IMR-90 (cell line): ENCODE measurements at regions not wholly inside any gene's neighbourhood (a gene's known extent, or its start where the extent isn't known, plus 50 kb on each side); places are given as distances from the start of the nearest gene placed in this dataset.

Experiments
- ATAC-seq: fragments of 200-7000 bp; cut with Tn5 transposase; 2 replicates; pipeline ENCODE4 v1.9.1; 2020; ENCODE audit warnings: low read depth, mild to moderate bottlenecking, moderate library complexity
- BruUV-seq: library from RNA; stranded (reverse); fragments of 400-500 nt; replicated peaks from 2 replicates; lab custom pipeline; 2021; lab: Mats Ljungman, UMichigan
- CTCF ChIA-PET: fragments of 300-600 bp; formaldehyde crosslinking; extraction: SDS; loops from one replicate; lab custom pipeline; 2021; ENCODE audit warnings: antibody characterized with exemption; lab: Yijun Ruan, JAX
- POLR2A ChIA-PET: fragments of 300-600 bp; sonication (Branson Sonifier 250); formaldehyde crosslinking; loops from one replicate; lab custom pipeline; 2022; ENCODE audit warnings: antibody characterized with exemption; ENCODE audit not compliant: unreplicated experiment; lab: Charles Lee
- DNase-seq: peaks from one replicate; pipeline ENCODE4 v3.0.0; 2013
- H2AFZ ChIP-seq: replicated peaks from 2 replicates; pipeline ENCODE3; 2013; ENCODE audit warnings: low read length, mild to moderate bottlenecking; ENCODE audit not compliant: poor library complexity
- H2AK5ac ChIP-seq: 2 replicates; pipeline ENCODE4 v1.6.1; 2013; ENCODE audit warnings: low read depth, low read length, inconsistent platforms
- H2AK9ac ChIP-seq: replicated peaks from 2 replicates; pipeline ENCODE3; 2013; ENCODE audit warnings: mild to moderate bottlenecking, low read depth, low read length, moderate library complexity; ENCODE audit not compliant: poor library complexity
- H2BK120ac ChIP-seq: 2 replicates; pipeline ENCODE4 v1.6.1; 2013; ENCODE audit warnings: low read depth, low read length, inconsistent platforms
- H2BK15ac ChIP-seq: 3 replicates; pipeline ENCODE4 v1.6.1; 2013; ENCODE audit warnings: low read depth, low read length, inconsistent platforms
- H2BK20ac ChIP-seq: 2 replicates; pipeline ENCODE4 v1.6.1; 2013; ENCODE audit warnings: low read depth, mild to moderate bottlenecking, inconsistent platforms, low read length, moderate library complexity
- H2BK5ac ChIP-seq: 2 replicates; pipeline ENCODE4 v1.6.1; 2013; ENCODE audit warnings: mild to moderate bottlenecking, low read depth, low read length, inconsistent platforms; ENCODE audit not compliant: poor library complexity, severe bottlenecking
- H3K14ac ChIP-seq: replicated peaks from 2 replicates; pipeline ENCODE4 v1.6.1; 2013; ENCODE audit warnings: low read depth, low read length, inconsistent platforms
- H3K18ac ChIP-seq: 2 replicates; pipeline ENCODE4 v1.6.1; 2013; ENCODE audit warnings: low read depth, low read length, control low read depth
- H3K23ac ChIP-seq: 2 replicates; pipeline ENCODE4 v1.6.1; 2013; ENCODE audit warnings: low read depth, low read length, inconsistent platforms
- H3K27ac ChIP-seq: 2 replicates; pipeline ENCODE4 v1.5.1; 2013; ENCODE audit warnings: mild to moderate bottlenecking, control low read depth, low read length; ENCODE audit not compliant: insufficient read depth
- H3K27me3 ChIP-seq: 2 replicates; pipeline ENCODE4 v1.6.1; 2013; ENCODE audit warnings: low read length; ENCODE audit not compliant: control insufficient read depth, insufficient read depth
- H3K36me3 ChIP-seq: 2 replicates; pipeline ENCODE4 v1.6.1; 2013; ENCODE audit warnings: low read length, mixed read lengths; ENCODE audit not compliant: control insufficient read depth, insufficient read depth
- H3K4ac ChIP-seq: 2 replicates; pipeline ENCODE4 v1.6.1; 2013; ENCODE audit warnings: low read depth, low read length, inconsistent platforms
- H3K4me1 ChIP-seq: 2 replicates; pipeline ENCODE4 v1.6.1; 2013; ENCODE audit warnings: low read length, mixed read lengths; ENCODE audit not compliant: control insufficient read depth, insufficient read depth
- H3K4me2 ChIP-seq: 2 replicates; pipeline ENCODE4 v1.6.1; 2013; ENCODE audit warnings: low read depth, mild to moderate bottlenecking, control low read depth, low read length, moderate library complexity
- H3K4me3 ChIP-seq: 2 replicates; pipeline ENCODE4 v1.5.1; 2013; ENCODE audit warnings: low read depth, mild to moderate bottlenecking, control low read depth, low read length, moderate library complexity; ENCODE audit not compliant: insufficient read depth
- H3K56ac ChIP-seq: 2 replicates; pipeline ENCODE4 v1.6.1; 2013; ENCODE audit warnings: low read length, inconsistent platforms; ENCODE audit not compliant: insufficient read depth; ENCODE audit errors: extremely low read depth
- H3K79me1 ChIP-seq, 2 experiments: 2 replicates each; pipeline ENCODE4 v1.6.1; 2013; ENCODE audit warnings: low read length in 2 of 2, inconsistent platforms in 1 of 2, low read depth in 1 of 2
- H3K9ac ChIP-seq: 2 replicates; pipeline ENCODE4 v1.6.1; 2013; ENCODE audit warnings: low read depth, low read length, control low read depth
- H3K9me1 ChIP-seq: 2 replicates; pipeline ENCODE4 v1.6.1; 2013; ENCODE audit warnings: low read length, inconsistent platforms; ENCODE audit not compliant: insufficient read depth
- H3K9me3 ChIP-seq: 2 replicates; pipeline ENCODE4 v1.6.1; 2013; ENCODE audit warnings: low read length; ENCODE audit not compliant: control insufficient read depth, insufficient read depth
- H4K20me1 ChIP-seq: 2 replicates; pipeline ENCODE4 v1.6.1; 2013; ENCODE audit warnings: low read length, inconsistent platforms; ENCODE audit not compliant: insufficient read depth
- H4K5ac ChIP-seq: 2 replicates; pipeline ENCODE4 v1.6.1; 2013; ENCODE audit warnings: mild to moderate bottlenecking, low read depth, low read length, control low read depth
- H4K8ac ChIP-seq, 2 experiments: 2 replicates each; pipeline ENCODE4 v1.6.1; 2013; ENCODE audit warnings: low read depth in 2 of 2, low read length in 2 of 2, control low read depth in 1 of 2, inconsistent platforms in 1 of 2
- H4K91ac ChIP-seq: 2 replicates; pipeline ENCODE4 v1.6.1; 2013; ENCODE audit warnings: low read depth, low read length, inconsistent platforms; ENCODE audit not compliant: insufficient read depth
- BHLHE40 ChIP-seq: fragments of 150-350 bp; IDR thresholded peaks from 2 replicates; pipeline ENCODE4 v1.6.1; 2016; ENCODE audit warnings: mild to moderate bottlenecking, low read depth, low read length
- MAFK ChIP-seq: IDR thresholded peaks from 2 replicates; pipeline ENCODE4 v1.6.1; 2012; ENCODE audit warnings: low read depth, low read length, improper control_type of control experiment
- MAZ ChIP-seq: IDR thresholded peaks from 2 replicates; pipeline ENCODE4 v1.6.1; 2012; ENCODE audit warnings: low read depth, mild to moderate bottlenecking, low read length, improper control_type of control experiment, moderate library complexity, borderline replicate concordance
- MXI1 ChIP-seq: IDR thresholded peaks from 2 replicates; pipeline ENCODE4 v1.6.1; 2012; ENCODE audit warnings: low read depth, mild to moderate bottlenecking, low read length, moderate library complexity, borderline replicate concordance
- NFE2L2 ChIP-seq: fragments of 150-350 bp; IDR thresholded peaks from 2 replicates; pipeline ENCODE4 v1.6.1; 2016; ENCODE audit warnings: low read depth, mild to moderate bottlenecking, low read length
- POLR2A ChIP-seq: IDR thresholded peaks from 2 replicates; pipeline ENCODE4 v1.6.1; 2012; ENCODE audit warnings: mild to moderate bottlenecking, low read depth, low read length
- RCOR1 ChIP-seq: IDR thresholded peaks from 2 replicates; pipeline ENCODE4 v1.6.1; 2012; ENCODE audit warnings: mild to moderate bottlenecking, low read length, improper control_type of control experiment; ENCODE audit not compliant: insufficient replicate concordance
- SMC3 ChIP-seq: fragments of 150-350 bp; IDR thresholded peaks from 2 replicates; pipeline ENCODE4 v1.6.1; 2016; ENCODE audit warnings: low read depth, mild to moderate bottlenecking, antibody characterized with exemption, low read length, moderate library complexity
- USF2 ChIP-seq: fragments of 150-350 bp; IDR thresholded peaks from 2 replicates; pipeline ENCODE4 v1.6.1; 2017; ENCODE audit warnings: mild to moderate bottlenecking, antibody characterized with exemption, low read length, low read depth
- WGBS, 2 experiments: methylation state at CpG; one replicate each; pipeline versions ENCODE4 v1.1.5 to v1.1.7; 2013; ENCODE audit warnings: missing lambda C conversion rate in 2 of 2; ENCODE audit not compliant: insufficient read length in 1 of 2; ENCODE audit errors: extremely low coverage in 2 of 2; 5-methylcytosine and 5-hydroxymethylcytosine counted together
- dilution Hi-C: fragments of 300-500 bp; cut with HindIII; formaldehyde crosslinking; loops from one replicate; pipeline ENCODE4 v1.14.3; 2018; ENCODE audit warnings: low sequenced_read_pairs; ENCODE audit not compliant: unreplicated experiment
- in situ Hi-C: fragments of 300-500 bp; cut with MboI; formaldehyde crosslinking; loops from 3 replicates; pipeline ENCODE4 v1.14.3; 2019; ENCODE audit warnings: low sequenced_read_pairs, inconsistent platforms, mixed read lengths
- intact Hi-C: fragments of 100-400 bp; cut with micrococcal nuclease; formaldehyde crosslinking; loops from 2 replicates; pipeline ENCODE4 v1.10.0; 2022
- TF ChIP-seq, protein P1 (sequence below): fragments of 150-350 bp; IDR thresholded peaks from 2 replicates; pipeline ENCODE4 v1.6.1; 2016; ENCODE audit warnings: low read depth, mild to moderate bottlenecking, low read length, moderate library complexity, borderline replicate concordance

- TF ChIP-seq NFE2L2, result no peak
- TF ChIP-seq POLR2A, result no peak
- TF ChIP-seq, protein P1, sequence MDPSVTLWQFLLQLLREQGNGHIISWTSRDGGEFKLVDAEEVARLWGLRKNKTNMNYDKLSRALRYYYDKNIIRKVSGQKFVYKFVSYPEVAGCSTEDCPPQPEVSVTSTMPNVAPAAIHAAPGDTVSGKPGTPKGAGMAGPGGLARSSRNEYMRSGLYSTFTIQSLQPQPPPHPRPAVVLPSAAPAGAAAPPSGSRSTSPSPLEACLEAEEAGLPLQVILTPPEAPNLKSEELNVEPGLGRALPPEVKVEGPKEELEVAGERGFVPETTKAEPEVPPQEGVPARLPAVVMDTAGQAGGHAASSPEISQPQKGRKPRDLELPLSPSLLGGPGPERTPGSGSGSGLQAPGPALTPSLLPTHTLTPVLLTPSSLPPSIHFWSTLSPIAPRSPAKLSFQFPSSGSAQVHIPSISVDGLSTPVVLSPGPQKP, result no peak
- TF ChIP-seq MAFK, result no peak
- TF ChIP-seq RCOR1, result no peak
- no peak for TF ChIP-seq MAZ
- TF ChIP-seq SMC3, result no peak
- TF ChIP-seq BHLHE40, result no peak
- no peak for TF ChIP-seq MXI1
- TF ChIP-seq USF2, result no peak
- dilution Hi-C loops (no loop called here), in situ Hi-C loops (no loop called here), intact Hi-C loops (no loop called here)
- H2BK5ac ChIP-seq, result no peak overlapping the region
- no peak overlapping the region for H3K23ac ChIP-seq
- H3K27me3 ChIP-seq, result no peaks in the 10 kb centered on the region
- no CpG with 5 or more reads among the region's 1 CpG for WGBS, 2 experiments
- H3K18ac ChIP-seq, result no peak overlapping the region
- no peak overlapping the region for H2AFZ ChIP-seq
- no peak overlapping the region for H3K4me3 ChIP-seq
- H2AK9ac ChIP-seq, result no peak overlapping the region
- H3K27ac ChIP-seq, result no peak overlapping the region
- POLR2A ChIA-PET, result no interaction called here
- H3K9ac ChIP-seq, result no peak overlapping the region
- no peaks in the 10 kb centered on the region for H3K9me1 ChIP-seq
- no peak overlapping the region for H4K8ac ChIP-seq
- H2BK120ac ChIP-seq, result no peak overlapping the region
- H3K4me2 ChIP-seq, result no peak overlapping the region
- H3K36me3 ChIP-seq, result no peaks in the 10 kb centered on the region
- no peak overlapping the region for H3K14ac ChIP-seq
- no peaks in the 10 kb centered on the region for H3K4me1 ChIP-seq
- H3K56ac ChIP-seq, result no peak overlapping the region
- H4K91ac ChIP-seq, result no peak overlapping the region
- no peaks in the 10 kb centered on the region for H3K9me3 ChIP-seq
- H2BK20ac ChIP-seq, result no peak overlapping the region
- no peaks in the 10 kb centered on the region for H3K79me1 ChIP-seq
- H2BK15ac ChIP-seq, result no peak overlapping the region
- DNase-seq, result no peak
- H2AK5ac ChIP-seq, result no peak overlapping the region
- H4K5ac ChIP-seq, result no peak overlapping the region
- ATAC-seq, result no peak
- H3K4ac ChIP-seq, result no peak overlapping the region
- CTCF ChIA-PET, result interaction anchor here (0.7 kb wide), 1 partner anchor 686 kb away, joined by 3 read pairs; no protein-coding TSS in a partner anchor
- no TSS peak for BruUV-seq
- no peaks in the 10 kb centered on the region for H4K20me1 ChIP-seq
These were observed 346.2 kb upstream of the STXBP6 start for GRCh38 chr14:25396128-25396527.
